Left lung (tissue), 4 donors: ENCODE measurements at regions not wholly inside any gene's neighbourhood (a gene's known extent, or its start where the extent isn't known, plus 50 kb on each side); places are given as distances from the start of the nearest gene placed in this dataset.

Experiments used
- ATAC-seq: fragments of 200-7000 bp; cut with Tn5 transposase; one replicate; pipeline ENCODE4 v1.9.1; 2020; ENCODE audit warnings: moderate library complexity
- DNase-seq, 4 donors: peaks; one replicate each; pipeline ENCODE4 v3.0.0-alpha.2; 2013 to 2020
- H3K27ac ChIP-seq, 2 donors: fragments of 200-600 bp; sonication (generic) in 1 of 2; one replicate each; pipeline versions ENCODE4 v1.5.0 to v1.8.0; 2020 to 2021
- H3K27me3 ChIP-seq, 2 donors: fragments of 200-600 bp; sonication (generic) in 1 of 2; one replicate each; pipeline versions ENCODE4 v1.5.0 to v1.8.0; 2020 to 2021
- H3K36me3 ChIP-seq, 2 donors: fragments of 200-600 bp; sonication (generic) in 1 of 2; one replicate each; pipeline versions ENCODE4 v1.5.0 to v1.8.0; 2020 to 2021
- H3K4me1 ChIP-seq, 2 donors: fragments of 200-600 bp; one replicate each; pipeline ENCODE4 v1.8.0; 2021
- H3K4me3 ChIP-seq, 2 donors: fragments of 200-600 bp; sonication (generic) in 1 of 2; one replicate each; pipeline versions ENCODE4 v1.5.0 to v1.8.0; 2020 to 2021; ENCODE audit warnings: mild to moderate bottlenecking in 1 of 2
- H3K9me3 ChIP-seq, 2 donors: fragments of 200-600 bp; sonication (generic) in 1 of 2; one replicate each; pipeline versions ENCODE4 v1.5.0 to v1.8.0; 2020 to 2021
- intact Hi-C, 2 donors: fragments of 100-400 bp; cut with DNase I; formaldehyde crosslinking; loops; one replicate each; pipeline versions ENCODE4 v1.11.2 to v1.14.2; 2022
- TF ChIP-seq, protein P1 (sequence below), 2 donors: fragments of 200-600 bp; sonication (generic) in 1 of 2; IDR thresholded peaks; one replicate each; pipeline versions ENCODE4 v1.5.0 to v1.8.0; 2021; ENCODE audit warnings: antibody characterized with exemption in 2 of 2
- donor health status: DM: no; HTN: yes; CAD: no.
- donor health status: DM: no; HTN: no; CAD: no.

DNA sequence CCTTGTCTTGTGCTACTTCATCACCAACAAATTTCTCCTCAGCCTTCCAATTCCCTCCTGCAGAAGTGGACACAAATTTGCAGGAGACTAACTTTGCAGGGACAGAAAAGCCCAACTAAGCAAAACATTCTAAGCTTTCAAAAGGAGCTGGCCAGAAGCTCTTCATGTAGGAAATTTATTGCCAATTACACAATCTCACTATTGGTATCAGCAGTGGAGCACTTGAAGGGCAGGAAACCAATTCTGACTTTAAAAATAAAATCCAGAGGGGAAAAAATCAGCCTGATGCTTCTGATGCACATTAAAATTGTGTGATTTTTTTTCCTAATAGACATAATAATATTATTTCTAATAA lies 193.3 kb downstream of the LY86 start:
- intact Hi-C loops, result no loop called here
- ATAC-seq (no peak), DNase-seq (peak in 1 of 4 donors; percentile 48)
- TF ChIP-seq, protein P1, sequence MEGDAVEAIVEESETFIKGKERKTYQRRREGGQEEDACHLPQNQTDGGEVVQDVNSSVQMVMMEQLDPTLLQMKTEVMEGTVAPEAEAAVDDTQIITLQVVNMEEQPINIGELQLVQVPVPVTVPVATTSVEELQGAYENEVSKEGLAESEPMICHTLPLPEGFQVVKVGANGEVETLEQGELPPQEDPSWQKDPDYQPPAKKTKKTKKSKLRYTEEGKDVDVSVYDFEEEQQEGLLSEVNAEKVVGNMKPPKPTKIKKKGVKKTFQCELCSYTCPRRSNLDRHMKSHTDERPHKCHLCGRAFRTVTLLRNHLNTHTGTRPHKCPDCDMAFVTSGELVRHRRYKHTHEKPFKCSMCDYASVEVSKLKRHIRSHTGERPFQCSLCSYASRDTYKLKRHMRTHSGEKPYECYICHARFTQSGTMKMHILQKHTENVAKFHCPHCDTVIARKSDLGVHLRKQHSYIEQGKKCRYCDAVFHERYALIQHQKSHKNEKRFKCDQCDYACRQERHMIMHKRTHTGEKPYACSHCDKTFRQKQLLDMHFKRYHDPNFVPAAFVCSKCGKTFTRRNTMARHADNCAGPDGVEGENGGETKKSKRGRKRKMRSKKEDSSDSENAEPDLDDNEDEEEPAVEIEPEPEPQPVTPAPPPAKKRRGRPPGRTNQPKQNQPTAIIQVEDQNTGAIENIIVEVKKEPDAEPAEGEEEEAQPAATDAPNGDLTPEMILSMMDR (IDR thresholded peaks at IDR 0.05), result no peak
- Histone ChIP-seq H3K9me3 (no peaks in the 10 kb centered on the region), H3K27ac (no peak overlapping the region), H3K4me3 (no peak overlapping the region), H3K4me1 (peaks cover 0 to 13% of the 10 kb centered on the region in 2 donors), H3K27me3 (no peaks in the 10 kb centered on the region), H3K36me3 (no peaks in the 10 kb centered on the region)

DNA sequence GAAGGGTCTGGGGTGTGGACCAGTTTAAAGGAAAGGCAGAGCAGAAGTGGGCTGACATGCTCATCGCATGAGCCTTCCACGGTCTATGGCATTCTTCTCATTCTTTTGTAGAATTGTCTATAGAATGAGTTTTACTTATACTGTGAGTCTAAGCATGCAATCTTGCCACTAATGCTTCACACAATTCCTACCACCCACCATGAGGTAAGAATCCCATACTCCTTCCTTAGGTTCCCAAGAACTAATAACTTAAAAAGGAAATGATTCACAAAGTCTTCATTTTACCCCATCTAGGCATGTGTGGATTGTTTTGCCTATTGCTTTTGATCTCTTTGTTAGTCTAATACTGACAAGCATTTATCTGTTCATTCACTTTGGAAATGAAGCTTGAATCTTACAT lies 195.2 kb downstream of the LY86 start:
- no peaks in the 10 kb centered on the region for H3K9me3 ChIP-seq
- TF ChIP-seq, protein P1 (IDR thresholded peaks at IDR 0.05), result no peak
- H3K4me3 ChIP-seq, result no peak overlapping the region
- intact Hi-C loops, result no loop called here
- H3K36me3 ChIP-seq, result no peaks in the 10 kb centered on the region
- ATAC-seq, result no peak
- no peak overlapping the region for H3K27ac ChIP-seq
- DNase-seq, result no peak
- H3K4me1 ChIP-seq, result peaks cover 0 to 21% of the 10 kb centered on the region in 2 donors
- H3K27me3 ChIP-seq, result no peaks in the 10 kb centered on the region

DNA sequence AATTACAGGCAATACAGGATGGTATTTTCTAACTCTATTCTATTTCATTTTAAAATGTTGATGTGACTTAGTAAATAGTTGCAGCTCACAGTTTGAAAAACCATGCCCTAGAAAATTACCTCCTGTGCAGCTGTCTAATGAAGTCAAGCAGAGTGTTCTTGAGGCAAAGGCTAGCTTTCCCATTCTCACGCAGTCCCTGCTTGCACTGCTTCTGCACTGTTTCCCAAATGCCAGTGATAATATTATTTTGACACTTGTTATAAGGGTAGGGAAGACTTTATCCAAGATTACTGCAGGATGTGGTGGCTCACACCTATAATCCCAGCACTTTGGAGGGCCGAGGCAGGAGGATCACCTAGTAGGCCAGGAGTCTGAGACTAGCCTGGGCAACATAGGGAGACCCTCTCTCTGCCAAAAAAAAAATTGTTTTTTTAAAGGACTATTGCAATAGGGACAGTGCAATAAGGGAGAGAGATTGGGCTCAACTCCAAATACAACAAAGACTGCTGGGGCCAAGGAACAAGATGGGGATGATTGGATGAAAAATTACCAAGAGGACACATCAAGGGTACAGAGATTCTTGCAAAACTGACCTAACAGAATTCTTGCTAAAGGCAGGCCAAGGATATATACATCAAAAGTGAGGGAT lies 196.1 kb downstream of the LY86 start:
- no peak for ATAC-seq
- no peak for DNase-seq
- Histone ChIP-seq H3K4me1 (peaks cover 0 to 21% of the 10 kb centered on the region in 2 donors), H3K36me3 (no peaks in the 10 kb centered on the region), H3K27ac (no peak overlapping the region), H3K4me3 (no peak overlapping the region), H3K9me3 (no peaks in the 10 kb centered on the region), H3K27me3 (no peaks in the 10 kb centered on the region)
- intact Hi-C loops, result no loop called here
- TF ChIP-seq, protein P1 (IDR thresholded peaks at IDR 0.05), result no peak

DNA sequence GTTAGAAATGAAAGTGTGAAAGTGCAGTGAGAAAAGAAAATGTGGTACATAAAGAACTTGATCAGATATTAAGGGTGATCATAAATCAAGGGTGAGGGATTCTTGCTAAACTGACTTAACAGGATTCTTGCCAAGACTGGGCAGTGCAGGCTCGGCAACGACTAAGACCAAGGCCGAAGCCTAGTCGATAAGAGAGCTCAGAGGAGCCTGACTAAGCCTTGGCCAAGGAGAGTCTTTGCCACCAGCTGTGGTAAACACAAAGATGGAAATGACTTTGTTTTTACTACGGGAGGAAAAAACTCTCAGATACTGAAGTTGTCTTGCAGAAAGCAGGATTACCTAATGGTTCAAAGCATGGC lies 196.6 kb downstream of the LY86 start:
- Histone ChIP-seq H3K9me3 (no peaks in the 10 kb centered on the region), H3K36me3 (no peaks in the 10 kb centered on the region), H3K4me3 (no peak overlapping the region), H3K4me1 (peaks cover 0 to 21% of the 10 kb centered on the region in 2 donors), H3K27me3 (no peaks in the 10 kb centered on the region), H3K27ac (no peak overlapping the region)
- intact Hi-C loops, result no loop called here
- TF ChIP-seq, protein P1 (IDR thresholded peaks at IDR 0.05), result no peak
- no peak for ATAC-seq
- DNase-seq, result no peak

DNA sequence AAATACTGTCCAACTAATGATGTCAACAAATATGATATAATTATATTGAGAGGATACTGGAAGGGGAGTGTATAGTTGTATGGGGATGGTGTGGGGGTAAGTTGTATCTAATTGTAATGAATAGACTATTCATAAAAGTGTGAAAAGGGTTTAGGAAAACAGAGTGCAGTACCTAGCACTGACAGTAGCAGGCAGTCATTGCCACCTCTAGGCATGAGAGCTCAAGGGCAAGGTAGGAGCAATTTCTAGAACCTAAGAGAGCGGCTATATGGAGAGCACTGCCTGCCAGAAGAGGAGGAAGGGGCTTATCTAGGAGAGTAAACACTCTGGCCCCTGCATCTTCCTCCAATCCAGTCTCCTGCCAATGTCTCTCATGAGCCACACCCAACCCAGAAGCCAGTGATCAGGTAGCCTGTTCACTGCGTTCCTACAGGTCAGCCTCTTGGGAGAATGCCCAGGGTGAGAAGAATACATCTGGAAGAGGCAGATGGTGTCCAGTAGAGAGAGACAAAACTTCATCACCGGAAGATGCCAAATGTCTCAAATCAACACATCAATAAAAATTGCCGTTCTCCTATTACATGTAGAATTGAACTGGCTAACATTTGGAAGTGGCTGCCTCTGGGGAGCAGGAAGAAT lies 200.0 kb downstream of the LY86 start:
- Histone ChIP-seq H3K36me3 (no peaks in the 10 kb centered on the region), H3K4me3 (no peak overlapping the region), H3K27me3 (no peaks in the 10 kb centered on the region), H3K9me3 (no peaks in the 10 kb centered on the region), H3K27ac (no peak overlapping the region), H3K4me1 (peaks cover 4 to 14% of the 10 kb centered on the region in 2 donors)
- intact Hi-C loops, result no loop called here
- ATAC-seq (peak; percentile 90), DNase-seq (no peak)
- TF ChIP-seq, protein P1 (IDR thresholded peaks at IDR 0.05), result peak; percentile 36 to 56
